NCI-H446 treated with DMSO at 0.1 percent for 48 hours (cell line): ENCODE measurements at regions not wholly inside any gene's neighbourhood (a gene's known extent, or its start where the extent isn't known, plus 50 kb on each side); places are given as distances from the start of the nearest gene placed in this dataset.
"Not testable (repeated sequence)": the region's sequence is repeated elsewhere in the genome, so short reads cannot be mapped to it uniquely, and the experiment has no call there.

Experiments used
- DNase-seq: peaks from one replicate; lab custom pipeline; 2025; lab: John Stamatoyannopoulos, UW

GRCh38 chr2:34825686-34826085 lies 1226.6 kb upstream of the FAM98A start:
- DNase-seq = no peak

DNA sequence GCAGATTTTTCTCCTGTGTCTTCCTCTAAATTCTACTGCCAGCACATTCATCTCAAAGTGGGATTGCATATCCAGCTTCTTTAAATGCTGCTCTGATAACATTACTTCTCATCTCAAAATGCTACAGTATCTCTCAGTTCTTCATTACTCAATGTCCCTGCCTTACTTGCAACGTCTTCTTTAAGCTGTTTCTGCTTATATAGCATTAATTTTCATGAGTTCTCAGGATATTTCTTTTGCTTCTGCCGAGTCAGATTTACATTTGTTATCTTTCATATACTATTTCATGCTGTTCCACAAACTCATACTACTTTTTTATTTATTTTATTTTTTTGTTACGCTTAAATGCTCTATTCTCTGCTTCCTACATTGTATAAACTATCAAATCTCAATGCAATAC lies 1223.5 kb upstream of the FAM98A start:
- no peak for DNase-seq

GRCh38 chr2:34815052-34815741 lies 1216.1 kb upstream of the FAM98A start:
- no peak for DNase-seq

- DNase-seq = no peak
Measured at GRCh38 chr2:34810456-34810855, 1211.4 kb upstream of the FAM98A start.

DNA sequence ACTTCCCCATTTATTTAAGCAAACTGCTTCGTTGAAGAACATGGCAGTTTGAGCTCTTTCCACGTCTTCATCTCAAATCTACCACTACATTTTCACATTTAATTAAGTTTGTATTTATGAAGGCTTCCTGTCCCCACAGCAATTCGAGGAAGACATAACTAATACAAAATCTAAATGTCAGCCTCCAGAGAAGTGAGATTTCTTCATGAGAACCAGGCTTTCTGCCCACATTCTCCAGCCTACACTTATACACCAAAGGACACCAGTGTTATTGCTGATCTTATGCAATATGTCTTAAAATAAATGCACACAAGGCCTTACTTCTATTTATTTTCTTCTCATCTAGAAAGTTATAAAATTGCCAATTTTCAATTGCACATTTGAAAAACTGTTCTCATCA lies 1209.3 kb upstream of the FAM98A start:
- no peak for DNase-seq

GRCh38 chr2:34806891-34807290 lies 1207.8 kb upstream of the FAM98A start:
- DNase-seq = no peak

- no peak for DNase-seq
Measured at GRCh38 chr2:34806396-34806795, 1207.3 kb upstream of the FAM98A start.

DNA sequence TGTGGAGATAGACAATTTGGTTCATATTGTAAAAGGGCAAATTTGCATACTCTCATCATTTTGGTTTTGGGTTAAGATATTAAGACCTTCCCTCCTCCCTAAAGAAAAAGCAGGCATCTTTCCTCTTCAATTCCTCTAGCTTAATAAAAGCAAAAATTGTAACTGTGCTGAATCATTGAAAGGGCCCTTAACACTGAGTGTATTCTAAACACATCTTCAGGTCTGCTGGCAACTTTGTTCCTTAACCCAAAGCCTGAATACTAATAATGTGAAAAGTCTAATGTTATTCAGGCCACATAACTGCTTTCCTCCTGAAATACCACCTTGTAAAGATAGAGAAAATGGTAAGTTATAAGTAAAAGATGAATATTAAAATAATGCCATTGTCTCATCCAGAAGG lies 1200.5 kb upstream of the FAM98A start:
- no peak for DNase-seq

DNA sequence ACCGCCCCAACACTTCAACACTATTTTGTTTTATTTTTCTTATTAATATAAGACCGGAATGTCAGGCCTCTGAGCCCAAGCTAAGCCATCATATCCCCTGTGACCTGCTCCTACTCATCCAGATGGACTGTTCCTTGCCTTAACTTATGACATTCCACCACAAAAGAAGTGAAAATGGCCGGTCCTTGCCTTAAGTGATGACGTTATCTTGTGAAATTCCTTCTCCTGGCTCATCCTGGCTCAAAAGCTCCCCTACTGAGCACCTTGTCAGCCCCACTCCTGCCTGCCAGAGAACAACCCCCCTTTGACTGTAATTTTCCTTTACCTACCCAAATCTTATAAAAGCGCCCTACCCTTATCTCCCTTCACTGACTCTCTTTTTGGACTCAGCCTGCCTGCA lies 1196.5 kb upstream of the FAM98A start:
- DNase-seq = not testable (repeated sequence)

- DNase-seq = no peak
Measured at GRCh38 chr2:34789169-34789568, 1190.1 kb upstream of the FAM98A start.

- no peak for DNase-seq
Measured at GRCh38 chr2:34787341-34787740, 1188.2 kb upstream of the FAM98A start.

- DNase-seq = no peak
Measured at GRCh38 chr2:34785206-34785785, 1186.2 kb upstream of the FAM98A start.

DNA sequence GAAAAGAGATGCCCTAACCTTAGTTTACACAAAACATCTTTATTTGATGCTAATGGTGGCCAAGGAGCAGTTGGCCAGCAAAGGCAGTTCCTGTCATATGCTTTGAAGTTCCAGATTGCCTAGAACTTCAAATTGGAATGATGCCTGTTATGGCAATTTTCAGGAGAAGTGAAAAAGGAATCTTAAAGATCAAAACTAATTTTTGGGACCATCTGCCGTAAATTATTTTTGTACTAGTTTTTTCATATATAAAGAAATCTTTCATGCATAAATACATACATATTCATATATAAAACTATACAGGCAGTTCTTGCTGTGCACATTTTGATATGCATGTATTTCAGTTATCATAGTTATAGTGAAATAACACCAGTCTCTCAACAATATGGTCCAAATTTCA lies 1185.6 kb upstream of the FAM98A start:
- no peak for DNase-seq

- not testable (repeated sequence) for DNase-seq
Measured at GRCh38 chr2:34750742-34751141, 1151.6 kb upstream of the FAM98A start.

DNA sequence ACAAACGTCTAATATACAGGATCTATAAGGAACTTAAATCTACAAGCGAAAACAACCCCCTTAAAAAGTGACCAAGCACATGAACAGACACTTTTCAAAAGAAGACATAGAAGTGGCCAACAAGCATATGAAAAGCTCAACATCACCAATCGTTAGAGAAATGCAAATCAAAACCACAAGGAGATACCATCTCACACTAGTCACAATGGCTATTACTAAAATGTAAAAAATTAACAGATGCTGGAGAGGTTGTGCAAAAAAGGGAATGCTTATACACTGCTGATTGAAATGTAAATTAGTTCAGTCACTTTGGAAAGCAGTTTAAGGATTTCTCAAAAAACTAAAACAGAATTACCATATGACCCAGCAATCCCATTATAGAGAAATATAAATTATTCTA lies 1148.5 kb upstream of the FAM98A start:
- no peak for DNase-seq

DNA sequence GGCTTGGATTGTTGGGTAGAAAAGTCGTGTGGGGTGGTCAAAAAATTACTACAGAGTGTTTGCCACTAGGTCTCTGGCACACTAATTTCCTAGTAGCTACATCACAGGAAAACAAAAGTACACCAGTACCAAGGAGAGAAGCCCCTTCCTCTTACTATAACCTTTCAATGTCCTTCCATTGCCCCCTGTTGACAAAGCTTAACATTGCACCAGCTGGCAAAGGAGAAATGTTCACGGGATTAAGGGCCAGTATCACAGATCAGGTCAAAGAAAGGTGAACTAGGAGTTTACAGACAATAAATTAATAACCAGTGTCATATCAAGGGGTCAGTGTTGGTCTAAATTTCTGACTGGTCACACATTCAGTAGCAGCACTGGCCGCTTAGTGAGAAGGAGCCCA lies 1139.6 kb upstream of the FAM98A start:
- DNase-seq = no peak

GRCh38 chr2:34737146-34737545 lies 1138.0 kb upstream of the FAM98A start:
- DNase-seq = no peak

DNA sequence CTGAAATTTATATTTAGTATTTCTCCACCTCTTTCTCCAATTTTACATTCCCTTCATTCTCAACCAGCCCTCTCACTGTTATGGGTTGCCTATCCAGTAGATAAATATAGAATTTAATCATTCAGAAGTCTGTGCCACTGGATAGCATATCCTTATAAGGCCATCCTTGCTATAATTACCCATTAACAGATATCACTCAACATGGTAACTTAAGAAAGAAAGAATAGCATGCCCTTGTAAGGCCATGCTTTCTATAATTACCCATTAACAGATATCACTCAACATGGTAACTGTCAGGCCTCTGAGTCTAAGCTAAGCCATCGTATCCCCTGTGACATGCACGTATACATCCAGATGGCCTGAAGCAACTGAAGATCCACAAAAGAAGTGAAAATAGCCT lies 1137.4 kb upstream of the FAM98A start:
- no peak for DNase-seq

DNA sequence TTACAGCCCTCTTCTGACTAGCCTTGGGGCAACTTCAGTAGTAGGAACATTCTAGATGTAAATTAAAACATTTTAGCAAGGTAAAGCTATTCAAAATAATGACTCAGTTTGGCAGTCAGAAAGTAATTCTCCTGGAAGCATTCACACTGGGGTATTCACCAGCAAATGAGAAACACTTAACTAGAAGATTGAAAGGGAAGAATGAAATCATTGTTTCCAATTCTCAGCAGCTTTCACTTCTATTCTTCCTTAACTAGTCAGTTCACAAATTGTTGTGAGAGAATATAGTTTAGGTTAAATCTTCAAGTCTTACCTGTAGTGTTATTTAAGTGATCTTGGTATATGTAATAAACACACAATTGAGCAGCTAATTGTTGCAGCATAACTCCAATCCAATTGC lies 1135.6 kb upstream of the FAM98A start:
- no peak for DNase-seq

DNA sequence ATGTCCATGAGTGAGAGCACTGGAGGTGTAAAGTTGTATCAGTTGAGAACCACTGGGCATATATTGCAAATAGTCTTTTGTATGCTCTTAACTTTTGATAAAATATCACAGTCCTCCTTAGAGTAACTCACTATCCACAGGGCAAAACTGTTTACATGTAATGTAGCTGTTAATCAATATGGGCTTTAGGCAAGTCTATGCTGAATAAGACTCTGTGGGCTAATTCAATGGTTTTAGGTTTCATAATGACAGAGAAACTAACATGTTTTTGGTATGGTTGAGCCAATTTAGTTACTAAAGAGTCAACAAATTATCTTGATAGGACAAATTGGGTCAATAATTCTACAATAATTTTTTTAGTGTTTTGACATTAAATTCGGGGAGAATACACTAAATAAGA lies 1134.9 kb upstream of the FAM98A start:
- no peak for DNase-seq

GRCh38 chr2:34731292-34731691 lies 1132.2 kb upstream of the FAM98A start:
- no peak for DNase-seq

DNA sequence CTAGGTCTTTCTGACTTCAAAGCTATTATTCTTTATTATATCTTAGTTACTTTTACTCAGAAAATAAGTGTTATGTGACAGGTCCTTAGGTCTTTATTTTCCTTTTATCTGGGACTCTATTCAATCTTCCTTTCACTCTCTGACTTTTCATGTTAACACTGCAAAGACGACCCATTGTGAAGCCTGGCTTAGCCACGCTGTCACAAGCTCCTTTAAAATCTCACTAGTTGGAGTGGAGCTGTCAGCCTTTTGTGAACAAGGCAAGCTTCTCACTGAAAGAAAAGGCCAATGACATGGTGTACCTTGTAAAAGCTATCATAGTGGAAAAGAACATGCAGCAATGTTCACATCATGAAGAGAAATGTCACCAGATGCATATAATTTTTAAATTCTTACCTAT lies 1130.7 kb upstream of the FAM98A start:
- DNase-seq = no peak

- DNase-seq = no peak
Measured at GRCh38 chr2:34724107-34724506, 1125.0 kb upstream of the FAM98A start.

DNA sequence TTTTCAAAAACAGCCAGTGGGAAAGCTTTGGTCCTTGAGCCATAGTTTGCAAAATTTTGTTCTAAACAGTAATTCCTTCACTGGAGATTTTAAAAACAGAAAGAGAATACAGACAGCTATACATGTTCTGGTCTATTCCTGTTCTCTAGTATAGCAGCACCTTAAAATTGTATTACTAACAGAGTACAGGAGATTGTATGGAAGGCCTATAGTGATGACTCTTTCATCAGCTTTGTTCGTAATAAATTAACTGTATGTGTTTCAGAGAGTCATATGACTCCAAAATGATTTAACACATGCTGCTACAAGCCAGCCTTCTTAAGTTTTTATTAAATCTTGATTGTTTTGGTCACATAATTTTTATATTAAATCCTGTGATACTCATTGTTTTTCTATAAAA lies 1124.6 kb upstream of the FAM98A start:
- no peak for DNase-seq
